B cell (primary cell): ENCODE measurements at regions not wholly inside any gene's neighbourhood (a gene's known extent, or its start where the extent isn't known, plus 50 kb on each side); places are given as distances from the start of the nearest gene placed in this dataset.

Source experiments
- ATAC-seq: fragments of 200-7000 bp; cut with Tn5 transposase; one replicate; pipeline ENCODE4 v1.10.0; 2021; ENCODE audit warnings: low read depth, mild to moderate bottlenecking, moderate number of reproducible peaks, moderate library complexity
- CTCF ChIA-PET: fragments of 350-600 bp; sonication (Branson Sonifier 250); formaldehyde crosslinking; loops from one replicate; lab custom pipeline; 2021; ENCODE audit warnings: antibody characterized with exemption, inconsistent platforms; lab: Charles Lee
- POLR2A ChIA-PET: fragments of 350-600 bp; sonication (Branson Sonifier 250); formaldehyde crosslinking; loops from one replicate; lab custom pipeline; 2021; ENCODE audit warnings: antibody characterized with exemption; lab: Charles Lee
- DNase-seq: peaks from one replicate; pipeline ENCODE4 v3.0.0; 2013
- H2AFZ ChIP-seq: 2 replicates; pipeline ENCODE4 v1.6.1; 2012; ENCODE audit warnings: mild to moderate bottlenecking, low read depth, low read length; ENCODE audit not compliant: insufficient read depth, poor library complexity, severe bottlenecking
- H3K27ac ChIP-seq, 2 donors: 1 replicate in 1 of 2; 2 replicates in 1 of 2; pipeline ENCODE4 v1.5.1; 2012 to 2013; ENCODE audit warnings: low read length in 2 of 2, mild to moderate bottlenecking in 2 of 2, moderate library complexity in 1 of 2
- H3K27me3 ChIP-seq, 4 experiments: fragments of 200-600 bp in 1 of 4; sonication (generic) in 1 of 4; replicated peaks in 1 of 4; 1 replicate in 2 of 4; 2 replicates in 2 of 4; pipeline versions ENCODE4 v1.6.1 to v1.7.0; 2013 to 2016; ENCODE audit warnings: low read length in 3 of 4, mild to moderate bottlenecking in 2 of 4, mixed read lengths in 1 of 4, moderate library complexity in 1 of 4; ENCODE audit not compliant: insufficient read depth in 4 of 4, control insufficient read depth in 3 of 4; ENCODE audit errors: control extremely low read depth in 1 of 4
- H3K36me3 ChIP-seq, 2 experiments: replicated peaks in 1 of 2; 1 replicate in 1 of 2; 2 replicates in 1 of 2; pipeline versions ENCODE4 v1.6.1 to v1.7.1; 2013; ENCODE audit warnings: low read length in 1 of 2; ENCODE audit not compliant: insufficient read depth in 2 of 2, control insufficient read depth in 1 of 2; ENCODE audit errors: control extremely low read depth in 1 of 2, extremely low read depth in 1 of 2
- H3K4me1 ChIP-seq, 2 donors: fragments of 200-600 bp in 1 of 2; sonication (generic) in 1 of 2; 1 replicate in 1 of 2; 2 replicates in 1 of 2; pipeline versions ENCODE4 v1.5.1 to v1.6.1; 2013 to 2017; ENCODE audit warnings: low read length in 2 of 2; ENCODE audit not compliant: control insufficient read depth in 2 of 2, insufficient read depth in 2 of 2
- H3K4me2 ChIP-seq: replicated peaks from 2 replicates; pipeline ENCODE3; 2012; ENCODE audit warnings: mild to moderate bottlenecking, low read depth, low read length; ENCODE audit not compliant: poor library complexity, severe bottlenecking
- H3K4me3 ChIP-seq, 5 experiments: fragments of 200-600 bp in 1 of 5; sonication (generic) in 1 of 5; 1 replicate in 3 of 5; 2 replicates in 2 of 5; pipeline versions ENCODE4 v1.5.1 to v1.7.0; 2011 to 2016; ENCODE audit warnings: low read length in 4 of 5, mild to moderate bottlenecking in 4 of 5, low read depth in 2 of 5, control low read depth in 1 of 5, moderate library complexity in 1 of 5; ENCODE audit not compliant: insufficient read depth in 1 of 5; ENCODE audit errors: control extremely low read depth in 1 of 5, extremely low read depth in 1 of 5
- H3K79me2 ChIP-seq: fragments of 200-600 bp; sonication (generic); one replicate; pipeline ENCODE4 v1.6.0; 2016; ENCODE audit warnings: low read length; ENCODE audit not compliant: control insufficient read depth, insufficient read depth
- H3K9ac ChIP-seq: fragments of 200-600 bp; sonication (generic); 2 replicates; pipeline ENCODE4 v1.6.1; 2017; ENCODE audit warnings: mild to moderate bottlenecking, low read length, moderate library complexity
- H3K9me3 ChIP-seq, 3 donors: one replicate each; pipeline versions ENCODE4 v1.6.1 to v1.7.1; 2013; ENCODE audit warnings: low read length in 2 of 3; ENCODE audit not compliant: control insufficient read depth in 2 of 3, insufficient read depth in 1 of 3; ENCODE audit errors: control extremely low read depth in 1 of 3
- H4K20me1 ChIP-seq: 2 replicates; pipeline ENCODE4 v1.6.0; 2012; ENCODE audit warnings: mild to moderate bottlenecking, low read length; ENCODE audit not compliant: insufficient read depth, control insufficient read depth, poor library complexity, severe bottlenecking
- H3K27ac Mint-ChIP-seq: one replicate; pipeline ENCODE4 v1.8.0; 2021; ENCODE audit warnings: mixed read lengths
- H3K27me3 Mint-ChIP-seq: one replicate; pipeline ENCODE4 v1.8.0; 2021; ENCODE audit warnings: mixed read lengths
- H3K4me1 Mint-ChIP-seq: one replicate; pipeline ENCODE4 v1.8.0; 2021; ENCODE audit warnings: mixed read lengths
- H3K4me3 Mint-ChIP-seq: one replicate; pipeline ENCODE4 v1.8.0; 2021; ENCODE audit warnings: mixed read lengths
- H3K9me3 Mint-ChIP-seq: one replicate; pipeline ENCODE4 v1.8.0; 2022; ENCODE audit warnings: mixed read lengths; ENCODE audit not compliant: insufficient read depth
- CTCF ChIP-seq: fragments of 200-600 bp; IDR thresholded peaks from one replicate; pipeline ENCODE4 v1.8.0; 2022; ENCODE audit warnings: antibody characterized with exemption, mild to moderate bottlenecking
- EZH2 ChIP-seq: IDR thresholded peaks from 2 replicates; pipeline ENCODE4 v1.6.1; 2012; ENCODE audit warnings: borderline replicate concordance, low read depth, mild to moderate bottlenecking, moderate library complexity, low read length; ENCODE audit not compliant: insufficient read depth, poor library complexity, severe bottlenecking
- WGBS: methylation state at CpG from one replicate; pipeline ENCODE4 v1.1.5; 2013; ENCODE audit warnings: missing lambda C conversion rate; ENCODE audit not compliant: insufficient coverage; 5-methylcytosine and 5-hydroxymethylcytosine counted together
- intact Hi-C: fragments of 100-400 bp; cut with micrococcal nuclease; formaldehyde crosslinking; loops from one replicate; pipeline ENCODE4 v1.10.0; 2022

GRCh38 chr11:37699644-37700043 lies 1101.6 kb upstream of the RAG2 start:
- CTCF ChIA-PET = no interaction called here
- POLR2A ChIA-PET = no interaction called here
- Histone ChIP-seq H3K9ac (no peak overlapping the region), H4K20me1 (no peaks in the 10 kb centered on the region), H3K36me3 (no peaks in the 10 kb centered on the region), H3K79me2 (no peaks in the 10 kb centered on the region), H3K9me3 (peaks cover 0 to 6% (median 0%) of the 10 kb centered on the region in 3 donors), H3K4me2 (no peak overlapping the region), H3K27ac (no peak overlapping the region), H3K27me3 (no peaks in the 10 kb centered on the region), H3K4me1 (no peaks in the 10 kb centered on the region), H3K4me3 (no peak overlapping the region), H2AFZ (no peak overlapping the region)
- H3K4me3 Mint-ChIP-seq = no peak overlapping the region
- no peak for ATAC-seq
- WGBS = no CpG with 5 or more reads among the region's 2 CpGs
- no peaks in the 10 kb centered on the region for H3K4me1 Mint-ChIP-seq
- H3K27ac Mint-ChIP-seq = no peak overlapping the region
- no peak for DNase-seq
- TF ChIP-seq CTCF = no peak
- TF ChIP-seq EZH2 = no peak
- H3K27me3 Mint-ChIP-seq = no peaks in the 10 kb centered on the region
- peaks cover 8% of the 10 kb centered on the region for H3K9me3 Mint-ChIP-seq
- intact Hi-C loops = no loop called here

GRCh38 chr11:37695283-37695682 lies 1097.2 kb upstream of the RAG2 start:
- H3K27ac ChIP-seq = no peak overlapping the region
- H3K27me3 Mint-ChIP-seq = no peaks in the 10 kb centered on the region
- no peak for TF ChIP-seq CTCF
- no peak for TF ChIP-seq EZH2
- no peaks in the 10 kb centered on the region for H4K20me1 ChIP-seq
- H2AFZ ChIP-seq = no peak overlapping the region
- no peak overlapping the region for H3K4me3 Mint-ChIP-seq
- no peak for DNase-seq
- ChIA-PET CTCF (no interaction called here), POLR2A (no interaction called here)
- no peaks in the 10 kb centered on the region for H3K4me1 Mint-ChIP-seq
- H3K27ac Mint-ChIP-seq = no peak overlapping the region
- no peaks in the 10 kb centered on the region for H3K27me3 ChIP-seq
- no peaks in the 10 kb centered on the region for H3K79me2 ChIP-seq
- ATAC-seq = no peak
- no peak overlapping the region for H3K4me2 ChIP-seq
- no peak overlapping the region for H3K9ac ChIP-seq
- no peak overlapping the region for H3K4me3 ChIP-seq
- intact Hi-C loops = no loop called here
- no peaks in the 10 kb centered on the region for H3K4me1 ChIP-seq
- peaks cover 14% of the 10 kb centered on the region for H3K9me3 Mint-ChIP-seq
- H3K9me3 ChIP-seq = peaks cover 1 to 6% (median 3%) of the 10 kb centered on the region in 3 donors
- no peaks in the 10 kb centered on the region for H3K36me3 ChIP-seq
